PFSK-1 (cell line): ENCODE measurements at regions not wholly inside any gene's neighbourhood (a gene's known extent, or its start where the extent isn't known, plus 50 kb on each side); places are given as distances from the start of the nearest gene placed in this dataset.

Experiments
- FOXP2 ChIP-seq: optimal IDR thresholded peaks from 2 replicates; pipeline ENCODE3; 2011; ENCODE audit warnings: borderline replicate concordance, control low read depth, inconsistent platforms; ENCODE audit not compliant: insufficient read depth; ENCODE audit errors: extremely low read length, extremely low read depth
- POLR2AphosphoS5 ChIP-seq: IDR thresholded peaks from 2 replicates; pipeline ENCODE4 v1.6.1; 2012; ENCODE audit warnings: low read depth, mild to moderate bottlenecking, control low read depth, low read length, moderate library complexity
- SIN3A ChIP-seq: IDR thresholded peaks from 2 replicates; pipeline ENCODE4 v1.6.1; 2012; ENCODE audit warnings: mild to moderate bottlenecking, low read length, moderate library complexity, borderline replicate concordance; ENCODE audit not compliant: insufficient read depth
- TAF1 ChIP-seq: IDR thresholded peaks from 2 replicates; pipeline ENCODE4 v1.6.1; 2012; ENCODE audit warnings: low read length, control low read depth, borderline replicate concordance; ENCODE audit not compliant: insufficient read depth
- TF ChIP-seq, protein P1 (sequence below), 2 experiments: IDR thresholded peaks; 2 replicates each; pipeline versions ENCODE4 v1.6.1 to v1.8.0; 2011 to 2012; ENCODE audit warnings: low read depth in 2 of 2, low read length in 2 of 2, control low read depth in 1 of 2, inconsistent platforms in 1 of 2, mild to moderate bottlenecking in 1 of 2, moderate library complexity in 1 of 2; ENCODE audit not compliant: insufficient read depth in 1 of 2

- TF ChIP-seq FOXP2, result no peak
- TF ChIP-seq, protein P1, sequence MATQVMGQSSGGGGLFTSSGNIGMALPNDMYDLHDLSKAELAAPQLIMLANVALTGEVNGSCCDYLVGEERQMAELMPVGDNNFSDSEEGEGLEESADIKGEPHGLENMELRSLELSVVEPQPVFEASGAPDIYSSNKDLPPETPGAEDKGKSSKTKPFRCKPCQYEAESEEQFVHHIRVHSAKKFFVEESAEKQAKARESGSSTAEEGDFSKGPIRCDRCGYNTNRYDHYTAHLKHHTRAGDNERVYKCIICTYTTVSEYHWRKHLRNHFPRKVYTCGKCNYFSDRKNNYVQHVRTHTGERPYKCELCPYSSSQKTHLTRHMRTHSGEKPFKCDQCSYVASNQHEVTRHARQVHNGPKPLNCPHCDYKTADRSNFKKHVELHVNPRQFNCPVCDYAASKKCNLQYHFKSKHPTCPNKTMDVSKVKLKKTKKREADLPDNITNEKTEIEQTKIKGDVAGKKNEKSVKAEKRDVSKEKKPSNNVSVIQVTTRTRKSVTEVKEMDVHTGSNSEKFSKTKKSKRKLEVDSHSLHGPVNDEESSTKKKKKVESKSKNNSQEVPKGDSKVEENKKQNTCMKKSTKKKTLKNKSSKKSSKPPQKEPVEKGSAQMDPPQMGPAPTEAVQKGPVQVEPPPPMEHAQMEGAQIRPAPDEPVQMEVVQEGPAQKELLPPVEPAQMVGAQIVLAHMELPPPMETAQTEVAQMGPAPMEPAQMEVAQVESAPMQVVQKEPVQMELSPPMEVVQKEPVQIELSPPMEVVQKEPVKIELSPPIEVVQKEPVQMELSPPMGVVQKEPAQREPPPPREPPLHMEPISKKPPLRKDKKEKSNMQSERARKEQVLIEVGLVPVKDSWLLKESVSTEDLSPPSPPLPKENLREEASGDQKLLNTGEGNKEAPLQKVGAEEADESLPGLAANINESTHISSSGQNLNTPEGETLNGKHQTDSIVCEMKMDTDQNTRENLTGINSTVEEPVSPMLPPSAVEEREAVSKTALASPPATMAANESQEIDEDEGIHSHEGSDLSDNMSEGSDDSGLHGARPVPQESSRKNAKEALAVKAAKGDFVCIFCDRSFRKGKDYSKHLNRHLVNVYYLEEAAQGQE (IDR thresholded peaks at IDR 0.05; ENCODE audit: insufficient read depth in 1 of 2, low read depth in 2 of 2, low read length in 2 of 2), result no peak
- no peak for TF ChIP-seq POLR2AphosphoS5
- no peak for TF ChIP-seq TAF1
- TF ChIP-seq SIN3A, result no peak
Measured at GRCh38 chr22:48396785-48397530, 1430.7 kb downstream of the BRD1 start.

DNA sequence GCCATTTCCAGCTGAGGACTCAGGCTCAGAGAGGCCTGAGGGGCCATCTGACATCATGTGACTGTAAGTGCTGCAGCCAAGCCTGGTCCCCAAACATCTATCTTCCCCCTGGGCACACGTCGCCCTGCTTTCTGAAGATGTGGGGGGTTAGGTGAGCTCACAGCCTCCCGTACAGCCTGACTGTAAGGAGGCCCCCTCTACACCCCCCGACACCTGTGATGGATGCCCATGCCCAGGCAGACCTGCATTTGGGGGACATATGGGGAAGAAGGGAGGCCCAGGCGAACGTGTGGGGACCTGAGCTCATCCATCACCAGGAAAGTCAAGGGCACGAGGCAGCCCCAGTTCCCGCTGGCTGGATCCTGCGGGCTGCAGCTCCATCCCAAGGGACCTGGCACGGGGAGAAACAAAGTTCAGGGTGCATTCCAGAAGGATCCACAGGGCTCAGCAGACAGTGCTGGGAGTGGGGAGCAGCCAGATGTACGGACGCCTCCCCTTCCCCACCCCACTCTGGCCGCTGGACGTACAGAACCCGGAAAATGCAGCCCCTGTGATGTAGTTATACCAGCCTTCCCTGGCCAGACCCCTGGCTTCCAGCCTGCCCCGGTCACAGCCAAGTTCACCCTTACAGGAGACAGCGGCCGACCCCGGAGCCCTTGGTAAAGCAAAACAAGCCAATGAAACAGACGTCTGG, 1431.4 kb downstream of the BRD1 start:
- no peak for TF ChIP-seq POLR2AphosphoS5
- TF ChIP-seq FOXP2, result no peak
- no peak for TF ChIP-seq TAF1
- TF ChIP-seq, protein P1 (IDR thresholded peaks at IDR 0.05; ENCODE audit: insufficient read depth in 1 of 2, low read depth in 2 of 2, low read length in 2 of 2), result no peak
- TF ChIP-seq SIN3A, result no peak

- TF ChIP-seq SIN3A, result no peak
- TF ChIP-seq TAF1, result no peak
- TF ChIP-seq FOXP2, result no peak
- TF ChIP-seq, protein P1 (IDR thresholded peaks at IDR 0.05; ENCODE audit: insufficient read depth in 1 of 2, low read depth in 2 of 2, low read length in 2 of 2), result no peak
- TF ChIP-seq POLR2AphosphoS5, result no peak
Measured at GRCh38 chr22:48395201-48395600, 1432.5 kb downstream of the BRD1 start.

GRCh38 chr22:48394787-48395186, 1432.9 kb downstream of the BRD1 start:
- TF ChIP-seq POLR2AphosphoS5, result no peak
- no peak for TF ChIP-seq SIN3A
- no peak for TF ChIP-seq FOXP2
- TF ChIP-seq, protein P1 (IDR thresholded peaks at IDR 0.05; ENCODE audit: insufficient read depth in 1 of 2, low read depth in 2 of 2, low read length in 2 of 2), result no peak
- TF ChIP-seq TAF1, result no peak

GRCh38 chr22:48393885-48394284, 1433.8 kb downstream of the BRD1 start:
- no peak for TF ChIP-seq POLR2AphosphoS5
- TF ChIP-seq TAF1, result no peak
- no peak for TF ChIP-seq FOXP2
- TF ChIP-seq SIN3A, result no peak
- TF ChIP-seq, protein P1 (IDR thresholded peaks at IDR 0.05; ENCODE audit: insufficient read depth in 1 of 2, low read depth in 2 of 2, low read length in 2 of 2), result no peak
